ENCODE measurements at regions not wholly inside any gene's neighbourhood (a gene's known extent, or its start where the extent isn't known, plus 50 kb on each side); places are given as distances from the start of the nearest gene placed in this dataset.

GRCh38 chr11:116434986-116435385 lies 337.8 kb downstream of the BUD13 start:
- no peaks in the 10 kb centered on the region for H3K27me3 ChIP-seq
- H3K4me1 ChIP-seq = no peaks in the 10 kb centered on the region
- no peak overlapping the region for H3K27ac ChIP-seq
- no peak for ATAC-seq
- H3K9me3 ChIP-seq = no peaks in the 10 kb centered on the region
- TF ChIP-seq, protein P1, sequence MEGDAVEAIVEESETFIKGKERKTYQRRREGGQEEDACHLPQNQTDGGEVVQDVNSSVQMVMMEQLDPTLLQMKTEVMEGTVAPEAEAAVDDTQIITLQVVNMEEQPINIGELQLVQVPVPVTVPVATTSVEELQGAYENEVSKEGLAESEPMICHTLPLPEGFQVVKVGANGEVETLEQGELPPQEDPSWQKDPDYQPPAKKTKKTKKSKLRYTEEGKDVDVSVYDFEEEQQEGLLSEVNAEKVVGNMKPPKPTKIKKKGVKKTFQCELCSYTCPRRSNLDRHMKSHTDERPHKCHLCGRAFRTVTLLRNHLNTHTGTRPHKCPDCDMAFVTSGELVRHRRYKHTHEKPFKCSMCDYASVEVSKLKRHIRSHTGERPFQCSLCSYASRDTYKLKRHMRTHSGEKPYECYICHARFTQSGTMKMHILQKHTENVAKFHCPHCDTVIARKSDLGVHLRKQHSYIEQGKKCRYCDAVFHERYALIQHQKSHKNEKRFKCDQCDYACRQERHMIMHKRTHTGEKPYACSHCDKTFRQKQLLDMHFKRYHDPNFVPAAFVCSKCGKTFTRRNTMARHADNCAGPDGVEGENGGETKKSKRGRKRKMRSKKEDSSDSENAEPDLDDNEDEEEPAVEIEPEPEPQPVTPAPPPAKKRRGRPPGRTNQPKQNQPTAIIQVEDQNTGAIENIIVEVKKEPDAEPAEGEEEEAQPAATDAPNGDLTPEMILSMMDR (IDR thresholded peaks at IDR 0.05 in 4 of 5, conservative IDR thresholded peaks at IDR 0.05 in 1 of 5) = no peak
- no peak for TF ChIP-seq POLR2A (IDR thresholded peaks at IDR 0.05)
- intact Hi-C loops (cut with DNase I; ENCODE audit: low total_unique reads) (no loop called here), in situ Hi-C loops (cut with MboI; ENCODE audit: low sequenced_read_pairs in 4 of 4) (no loop called here)
- H3K36me3 ChIP-seq = no peaks in the 10 kb centered on the region
- H3K4me3 ChIP-seq = no peak overlapping the region
- DNase-seq = no peak

- no peak for TF ChIP-seq POLR2A (IDR thresholded peaks at IDR 0.05)
- TF ChIP-seq, protein P1 (IDR thresholded peaks at IDR 0.05 in 4 of 5, conservative IDR thresholded peaks at IDR 0.05 in 1 of 5) = no peak
- no peaks in the 10 kb centered on the region for H3K27me3 ChIP-seq
Measured at GRCh38 chr11:116432301-116432700, 340.5 kb downstream of the BUD13 start.

DNA sequence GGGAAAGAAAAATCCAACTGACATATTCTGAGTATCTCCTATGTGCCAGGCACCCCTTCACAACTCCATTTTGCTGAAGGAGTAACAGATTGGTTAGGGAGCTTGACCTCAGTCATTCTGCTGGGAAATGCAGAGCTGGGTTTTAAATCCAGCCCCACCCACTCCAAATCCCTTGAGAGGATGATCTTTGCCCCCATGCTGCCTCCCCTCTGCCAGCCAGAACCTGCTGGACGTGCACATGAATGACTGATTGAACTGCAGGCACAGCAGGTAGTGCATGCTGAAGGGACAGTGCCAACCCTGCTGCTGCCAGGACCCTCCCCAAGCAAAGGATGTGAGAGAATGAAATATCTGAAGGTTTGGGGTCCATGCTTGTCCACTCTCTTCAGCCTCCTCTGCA lies 340.9 kb downstream of the BUD13 start:
- Histone ChIP-seq H3K4me3 (no peak overlapping the region), H3K4me1 (no peaks in the 10 kb centered on the region), H3K27ac (no peak overlapping the region), H3K36me3 (no peaks in the 10 kb centered on the region), H3K9me3 (no peaks in the 10 kb centered on the region), H3K27me3 (no peaks in the 10 kb centered on the region)
- intact Hi-C loops (cut with DNase I; ENCODE audit: low total_unique reads) (no loop called here), in situ Hi-C loops (cut with MboI; ENCODE audit: low sequenced_read_pairs in 4 of 4) (no loop called here)
- TF ChIP-seq, protein P1 (IDR thresholded peaks at IDR 0.05 in 4 of 5, conservative IDR thresholded peaks at IDR 0.05 in 1 of 5) = no peak
- TF ChIP-seq POLR2A (IDR thresholded peaks at IDR 0.05) = no peak
- no peak for DNase-seq
- no peak for ATAC-seq

More at GRCh38 chr11:116432301-116432700, 340.5 kb downstream of the BUD13 start:
- H3K27ac ChIP-seq = no peak overlapping the region
- DNase-seq = no peak
- intact Hi-C loops (cut with DNase I; ENCODE audit: low total_unique reads) (no loop called here), in situ Hi-C loops (cut with MboI; ENCODE audit: low sequenced_read_pairs in 4 of 4) (no loop called here)
- no peaks in the 10 kb centered on the region for H3K36me3 ChIP-seq
- H3K4me1 ChIP-seq = no peaks in the 10 kb centered on the region
- no peak for ATAC-seq
- H3K4me3 ChIP-seq = no peak overlapping the region
- H3K9me3 ChIP-seq = no peaks in the 10 kb centered on the region

GRCh38 chr11:116428638-116428975 lies 344.2 kb downstream of the BUD13 start:
- no peaks in the 10 kb centered on the region for H3K9me3 ChIP-seq
- DNase-seq (no peak), ATAC-seq (no peak)
- no peak overlapping the region for H3K27ac ChIP-seq
- no peak for TF ChIP-seq POLR2A (IDR thresholded peaks at IDR 0.05)
- TF ChIP-seq, protein P1 (IDR thresholded peaks at IDR 0.05 in 4 of 5, conservative IDR thresholded peaks at IDR 0.05 in 1 of 5) = no peak
- in situ Hi-C loops (cut with MboI; ENCODE audit: low sequenced_read_pairs in 4 of 4) (no loop called here), intact Hi-C loops (cut with DNase I; ENCODE audit: low total_unique reads) (no loop called here)
- H3K36me3 ChIP-seq = no peaks in the 10 kb centered on the region
- H3K4me1 ChIP-seq = no peaks in the 10 kb centered on the region
- H3K27me3 ChIP-seq = no peaks in the 10 kb centered on the region
- no peak overlapping the region for H3K4me3 ChIP-seq

DNA sequence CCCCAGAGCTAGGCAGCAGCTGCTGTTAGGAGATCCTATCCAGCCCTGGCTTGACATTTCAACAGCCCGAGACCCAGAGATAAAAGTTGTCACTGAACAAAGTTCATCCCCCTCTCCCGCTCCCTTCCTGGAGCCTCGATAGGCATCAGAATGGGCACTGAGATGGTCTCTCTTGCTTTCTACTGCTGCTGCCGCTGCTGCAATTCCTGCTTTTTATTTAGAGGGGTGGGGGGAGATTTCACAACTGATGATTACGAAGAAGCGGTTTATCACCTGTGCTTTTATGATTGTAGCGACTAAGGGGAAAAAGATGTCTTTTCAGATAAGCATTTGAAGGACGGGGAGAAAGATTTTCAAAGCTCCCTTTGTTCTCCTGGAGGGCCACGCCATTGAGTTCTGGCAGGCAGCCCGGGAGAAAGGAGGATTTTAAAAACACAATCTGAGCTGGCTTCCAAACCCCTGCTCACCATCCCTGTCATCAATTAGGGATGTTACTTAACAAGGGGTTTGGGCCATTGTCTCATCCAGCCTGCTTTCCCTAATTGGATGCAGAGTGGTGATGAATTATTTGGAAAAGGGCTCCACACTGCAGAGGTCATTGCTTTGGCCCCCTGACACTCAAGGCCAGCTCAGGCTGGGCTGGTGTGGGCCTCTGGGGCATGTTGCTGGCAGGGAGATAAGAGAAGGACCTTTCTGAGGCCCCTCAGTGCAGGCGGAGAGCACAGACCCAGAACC lies 344.7 kb downstream of the BUD13 start:
- H3K27me3 ChIP-seq = no peaks in the 10 kb centered on the region
- no peaks in the 10 kb centered on the region for H3K4me1 ChIP-seq
- no peaks in the 10 kb centered on the region for H3K9me3 ChIP-seq
- ATAC-seq (no peak), DNase-seq (no peak)
- H3K27ac ChIP-seq = no peak overlapping the region
- in situ Hi-C loops (cut with MboI; ENCODE audit: low sequenced_read_pairs in 4 of 4) = no loop called here
- no peaks in the 10 kb centered on the region for H3K36me3 ChIP-seq
- H3K4me3 ChIP-seq = no peak overlapping the region
- TF ChIP-seq POLR2A (IDR thresholded peaks at IDR 0.05) = no peak
- TF ChIP-seq, protein P1 (IDR thresholded peaks at IDR 0.05 in 4 of 5, conservative IDR thresholded peaks at IDR 0.05 in 1 of 5) = no peak
- intact Hi-C loops (cut with DNase I; ENCODE audit: low total_unique reads) = no loop called here

Data from gastrocnemius medialis (tissue), 4 donors.